A673 (cell line): ENCODE measurements at regions not wholly inside any gene's neighbourhood (a gene's known extent, or its start where the extent isn't known, plus 50 kb on each side); places are given as distances from the start of the nearest gene placed in this dataset.

Source experiments
- CTCF ChIP-seq: fragments of 300-800, 200-600 bp; sonication (generic); conservative IDR thresholded peaks from 2 replicates; pipeline ENCODE4 v1.5.1; 2017; ENCODE audit warnings: low read depth, mild to moderate bottlenecking, antibody characterized with exemption, low read length, moderate library complexity, mixed read lengths
- EZH2 ChIP-seq: fragments of 200-600 bp; sonication (generic); IDR thresholded peaks from 2 replicates; pipeline ENCODE4 v1.6.1; 2017; ENCODE audit warnings: borderline replicate concordance, low read depth, mild to moderate bottlenecking, mixed read lengths, antibody characterized with exemption, low read length; ENCODE audit not compliant: poor library complexity, severe bottlenecking

GRCh38 chr5:28219539-28219938, 1181.2 kb upstream of the CDH9 start:
- TF ChIP-seq CTCF (no peak), EZH2 (no peak)
